ENCODE measurements at regions not wholly inside any gene's neighbourhood (a gene's known extent, or its start where the extent isn't known, plus 50 kb on each side); places are given as distances from the start of the nearest gene placed in this dataset.

- TF ChIP-seq CTCF (IDR thresholded peaks at IDR 0.05; ENCODE audit: insufficient read depth, low read depth, low read length) (no peak), EZH2 (IDR thresholded peaks at IDR 0.05; ENCODE audit: insufficient read depth, low read length) (no peak)
These were observed 55.9 kb upstream of the DIO3 start for GRCh38 chr14:101505236-101505970.

All from astrocyte (in vitro differentiated cells and primary cell).